ENCODE measurements at regions not wholly inside any gene's neighbourhood (a gene's known extent, or its start where the extent isn't known, plus 50 kb on each side); places are given as distances from the start of the nearest gene placed in this dataset.

DNA sequence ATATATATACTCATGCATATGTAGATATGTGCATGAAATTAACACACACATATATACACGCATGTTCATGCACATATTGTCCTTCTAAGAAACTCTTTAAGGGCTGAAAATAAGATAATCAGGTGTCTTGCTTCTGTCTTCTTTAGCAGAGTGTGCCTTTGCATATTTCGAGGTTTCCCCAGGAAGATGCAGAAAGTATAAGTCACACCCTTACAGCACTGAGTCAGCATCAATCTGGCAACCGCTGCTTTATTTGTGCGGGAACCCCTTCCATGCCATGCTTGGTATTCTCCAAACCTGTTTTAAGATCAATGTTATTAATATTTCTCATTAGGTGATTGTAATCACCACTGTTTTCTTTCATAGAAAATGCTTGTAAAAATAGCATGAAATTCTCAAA lies 557.9 kb downstream of the CAAP1 start:
- TF ChIP-seq, protein P1, sequence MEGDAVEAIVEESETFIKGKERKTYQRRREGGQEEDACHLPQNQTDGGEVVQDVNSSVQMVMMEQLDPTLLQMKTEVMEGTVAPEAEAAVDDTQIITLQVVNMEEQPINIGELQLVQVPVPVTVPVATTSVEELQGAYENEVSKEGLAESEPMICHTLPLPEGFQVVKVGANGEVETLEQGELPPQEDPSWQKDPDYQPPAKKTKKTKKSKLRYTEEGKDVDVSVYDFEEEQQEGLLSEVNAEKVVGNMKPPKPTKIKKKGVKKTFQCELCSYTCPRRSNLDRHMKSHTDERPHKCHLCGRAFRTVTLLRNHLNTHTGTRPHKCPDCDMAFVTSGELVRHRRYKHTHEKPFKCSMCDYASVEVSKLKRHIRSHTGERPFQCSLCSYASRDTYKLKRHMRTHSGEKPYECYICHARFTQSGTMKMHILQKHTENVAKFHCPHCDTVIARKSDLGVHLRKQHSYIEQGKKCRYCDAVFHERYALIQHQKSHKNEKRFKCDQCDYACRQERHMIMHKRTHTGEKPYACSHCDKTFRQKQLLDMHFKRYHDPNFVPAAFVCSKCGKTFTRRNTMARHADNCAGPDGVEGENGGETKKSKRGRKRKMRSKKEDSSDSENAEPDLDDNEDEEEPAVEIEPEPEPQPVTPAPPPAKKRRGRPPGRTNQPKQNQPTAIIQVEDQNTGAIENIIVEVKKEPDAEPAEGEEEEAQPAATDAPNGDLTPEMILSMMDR (IDR thresholded peaks at IDR 0.05) = no peak
- no peak for TF ChIP-seq POLR2A (IDR thresholded peaks at IDR 0.05)

All from lower leg skin (tissue), 3 donors.